OCI-LY7 (cell line): ENCODE measurements at regions not wholly inside any gene's neighbourhood (a gene's known extent, or its start where the extent isn't known, plus 50 kb on each side); places are given as distances from the start of the nearest gene placed in this dataset.

Source experiments
- BruUV-seq: library from RNA; stranded (reverse); fragments of 400-500 nt; replicated peaks from 2 replicates; lab custom pipeline; 2021; lab: Mats Ljungman, UMichigan
- CTCF ChIA-PET: fragments of 300-600 bp; sonication (Branson Sonifier 250); formaldehyde crosslinking; loops from one replicate; lab custom pipeline; 2022; ENCODE audit warnings: antibody characterized with exemption; ENCODE audit not compliant: unreplicated experiment; lab: Charles Lee
- POLR2A ChIA-PET: fragments of 300-600 bp; sonication (Branson Sonifier 250); formaldehyde crosslinking; loops from one replicate; lab custom pipeline; 2022; ENCODE audit warnings: antibody characterized with exemption; lab: Charles Lee
- DNase-seq: peaks from one replicate; pipeline ENCODE4 v3.0.0-alpha.2; 2015; ENCODE audit warnings: low spot score
- H2AFZ ChIP-seq: fragments of 200-600 bp; sonication (generic), shearing (Covaris generic); 2 replicates; pipeline ENCODE4 v1.6.1; 2014; ENCODE audit warnings: mild to moderate bottlenecking, antibody characterized with exemption, low read length, moderate library complexity
- H3K27ac ChIP-seq: fragments of 200-600 bp; sonication (generic); 2 replicates; pipeline ENCODE4 v1.5.1; 2014; ENCODE audit warnings: mixed run types, low read depth, mild to moderate bottlenecking, moderate library complexity, low read length, inconsistent platforms; ENCODE audit not compliant: poor library complexity, severe bottlenecking
- H3K36me3 ChIP-seq: fragments of 200-600 bp; sonication (generic); 2 replicates; pipeline ENCODE4 v1.6.1; 2014; ENCODE audit warnings: mild to moderate bottlenecking, antibody characterized with exemption, low read length, moderate library complexity, mixed read lengths; ENCODE audit not compliant: insufficient read depth
- H3K4me1 ChIP-seq: fragments of 200-600 bp; sonication (generic); 2 replicates; pipeline ENCODE4 v1.5.1; 2014; ENCODE audit warnings: mild to moderate bottlenecking, low read length; ENCODE audit not compliant: insufficient read depth, poor library complexity, severe bottlenecking
- H3K4me2 ChIP-seq: fragments of 200-600 bp; sonication (generic); 2 replicates; pipeline ENCODE4 v1.6.1; 2014; ENCODE audit warnings: mild to moderate bottlenecking, low read length
- H3K4me3 ChIP-seq: fragments of 200-600 bp; sonication (generic); 2 replicates; pipeline ENCODE4 v1.5.1; 2014; ENCODE audit warnings: mild to moderate bottlenecking, low read depth, low read length; ENCODE audit not compliant: poor library complexity, severe bottlenecking
- H3K79me2 ChIP-seq: fragments of 200-600 bp; sonication (generic); 2 replicates; pipeline ENCODE4 v1.6.1; 2016; ENCODE audit warnings: low read depth, mild to moderate bottlenecking, low read length, moderate library complexity, mixed read lengths; ENCODE audit not compliant: insufficient read depth
- H3K9me2 ChIP-seq: fragments of 200-600 bp; sonication (generic); 2 replicates; pipeline ENCODE4 v1.6.1; 2016; ENCODE audit warnings: mild to moderate bottlenecking, low read length, mixed read lengths; ENCODE audit not compliant: insufficient read depth
- H3K9me3 ChIP-seq: fragments of 200-600 bp; sonication (generic); 2 replicates; pipeline ENCODE4 v1.6.1; 2014; ENCODE audit warnings: mild to moderate bottlenecking, mixed run types, low read length, mixed read lengths
- H4K20me1 ChIP-seq: fragments of 200-600 bp; sonication (generic); 2 replicates; pipeline ENCODE4 v1.6.1; 2014; ENCODE audit warnings: mild to moderate bottlenecking, antibody characterized with exemption, low read length, moderate library complexity, mixed read lengths; ENCODE audit not compliant: insufficient read depth
- EZH2phosphoT487 ChIP-seq: fragments of 200-600 bp; sonication (generic); IDR thresholded peaks from 2 replicates; pipeline ENCODE4 v1.6.1; 2018; ENCODE audit warnings: low read depth, borderline replicate concordance, mild to moderate bottlenecking, mixed run types, antibody characterized with exemption, low read length, moderate library complexity, mixed read lengths
- intact Hi-C: fragments of 100-400 bp; cut with micrococcal nuclease; formaldehyde crosslinking; loops from one replicate; pipeline ENCODE4 v1.10.0; 2022; ENCODE audit not compliant: unreplicated experiment
- TF ChIP-seq, protein P1 (sequence below): fragments of 200-600 bp; sonication (generic); conservative IDR thresholded peaks from 2 replicates; pipeline ENCODE4 v1.5.1; 2014; ENCODE audit warnings: mild to moderate bottlenecking, antibody characterized with exemption, low read length, moderate library complexity, mixed read lengths

DNA sequence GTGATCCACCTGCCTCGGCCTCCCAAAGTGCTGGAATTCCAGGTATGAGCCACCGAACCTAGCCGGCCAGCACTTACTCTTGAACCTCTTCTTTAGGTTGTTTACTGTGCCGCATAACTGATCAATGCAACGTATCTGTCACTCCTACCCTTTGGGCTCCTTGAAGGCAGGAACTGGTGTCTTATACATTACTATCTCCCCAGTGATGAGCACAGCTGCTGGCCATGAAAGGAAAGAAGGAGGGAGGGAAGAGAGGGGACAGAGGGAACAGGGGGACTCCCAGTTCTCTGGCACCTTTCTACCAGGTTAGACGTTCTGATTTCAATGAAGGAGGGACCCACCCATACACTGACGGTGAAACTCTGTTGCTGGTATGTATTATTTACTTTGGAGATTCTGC, 111.8 kb upstream of the NANOS1 start:
- POLR2A ChIA-PET: no interaction called here

DNA sequence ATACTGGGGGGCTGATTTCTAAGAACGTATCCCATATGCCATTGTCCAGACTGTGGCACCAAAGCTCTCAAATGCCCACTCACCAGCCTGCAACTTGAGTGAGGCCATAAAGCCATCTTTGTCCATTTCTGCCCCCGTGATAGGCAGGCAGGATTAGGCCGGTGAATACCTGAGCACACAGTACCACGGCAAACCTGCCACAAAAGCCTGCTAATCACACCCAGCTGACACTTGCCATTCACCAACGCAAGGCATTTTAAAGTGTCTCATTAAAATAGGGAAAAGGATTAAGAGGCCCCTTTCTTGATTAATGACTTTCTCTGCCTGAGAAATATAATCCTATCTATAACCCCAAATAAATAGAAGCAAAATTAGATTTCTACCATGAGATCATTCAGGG, 111.4 kb upstream of the NANOS1 start:
- Histone ChIP-seq H3K79me2 (no peaks in the 10 kb centered on the region), H3K9me2 (no peaks in the 10 kb centered on the region), H3K4me1 (no peaks in the 10 kb centered on the region), H3K27ac (no peak overlapping the region), H3K4me2 (no peak overlapping the region), H3K36me3 (no peaks in the 10 kb centered on the region), H3K9me3 (no peaks in the 10 kb centered on the region), H3K4me3 (no peak overlapping the region), H4K20me1 (no peaks in the 10 kb centered on the region), H2AFZ (no peak overlapping the region)
- intact Hi-C loops: no loop called here
- no TSS peak for BruUV-seq
- ChIA-PET POLR2A (no interaction called here), CTCF (interaction anchor here (1.1 kb wide), 1 partner anchor 508 kb away, joined by 4 read pairs; no protein-coding TSS in a partner anchor)
- TF ChIP-seq, protein P1, sequence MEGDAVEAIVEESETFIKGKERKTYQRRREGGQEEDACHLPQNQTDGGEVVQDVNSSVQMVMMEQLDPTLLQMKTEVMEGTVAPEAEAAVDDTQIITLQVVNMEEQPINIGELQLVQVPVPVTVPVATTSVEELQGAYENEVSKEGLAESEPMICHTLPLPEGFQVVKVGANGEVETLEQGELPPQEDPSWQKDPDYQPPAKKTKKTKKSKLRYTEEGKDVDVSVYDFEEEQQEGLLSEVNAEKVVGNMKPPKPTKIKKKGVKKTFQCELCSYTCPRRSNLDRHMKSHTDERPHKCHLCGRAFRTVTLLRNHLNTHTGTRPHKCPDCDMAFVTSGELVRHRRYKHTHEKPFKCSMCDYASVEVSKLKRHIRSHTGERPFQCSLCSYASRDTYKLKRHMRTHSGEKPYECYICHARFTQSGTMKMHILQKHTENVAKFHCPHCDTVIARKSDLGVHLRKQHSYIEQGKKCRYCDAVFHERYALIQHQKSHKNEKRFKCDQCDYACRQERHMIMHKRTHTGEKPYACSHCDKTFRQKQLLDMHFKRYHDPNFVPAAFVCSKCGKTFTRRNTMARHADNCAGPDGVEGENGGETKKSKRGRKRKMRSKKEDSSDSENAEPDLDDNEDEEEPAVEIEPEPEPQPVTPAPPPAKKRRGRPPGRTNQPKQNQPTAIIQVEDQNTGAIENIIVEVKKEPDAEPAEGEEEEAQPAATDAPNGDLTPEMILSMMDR: no peak
- no peak for TF ChIP-seq EZH2phosphoT487
- no peak for DNase-seq

More for the DNA sequence above, 111.8 kb upstream of the NANOS1 start:
- H3K36me3 ChIP-seq: no peaks in the 10 kb centered on the region
- intact Hi-C loops: no loop called here
- TF ChIP-seq, protein P1: no peak
- TF ChIP-seq EZH2phosphoT487: no peak
- no peaks in the 10 kb centered on the region for H4K20me1 ChIP-seq
- H3K9me3 ChIP-seq: no peaks in the 10 kb centered on the region
- H3K79me2 ChIP-seq: no peaks in the 10 kb centered on the region
- no peak overlapping the region for H3K4me2 ChIP-seq
- no peaks in the 10 kb centered on the region for H3K9me2 ChIP-seq
- no TSS peak for BruUV-seq
- CTCF ChIA-PET: interaction anchor here (1.1 kb wide), 1 partner anchor 508 kb away, joined by 4 read pairs; no protein-coding TSS in a partner anchor
- DNase-seq: no peak
- no peak overlapping the region for H2AFZ ChIP-seq
- H3K4me3 ChIP-seq: no peak overlapping the region
- no peaks in the 10 kb centered on the region for H3K4me1 ChIP-seq
- no peak overlapping the region for H3K27ac ChIP-seq

DNA sequence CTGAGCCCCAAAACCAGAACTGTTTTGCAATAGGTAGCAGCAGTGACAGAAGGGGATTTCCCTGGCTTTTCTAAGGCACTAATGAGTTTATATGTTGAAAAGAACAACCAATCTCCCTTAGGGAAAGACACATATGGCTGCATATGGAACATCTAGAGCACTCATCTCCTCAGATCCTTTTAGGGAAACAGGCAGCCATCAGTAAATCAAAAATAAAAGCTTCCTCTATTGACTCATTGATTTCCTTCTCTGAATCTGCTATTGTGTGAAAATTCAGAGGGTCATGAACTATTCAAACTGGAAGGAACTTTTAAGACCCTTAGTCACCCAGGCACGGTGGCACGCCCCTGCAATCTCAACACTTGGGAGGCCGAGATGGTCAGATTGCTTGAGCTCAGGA, 110.9 kb upstream of the NANOS1 start:
- POLR2A ChIA-PET: interaction anchor here (0.6 kb wide), 2 partner anchors 400 to 939 kb away, joined by 3 to 5 read pairs; no protein-coding TSS in a partner anchor
- no TSS peak for BruUV-seq
- H3K27ac ChIP-seq: no peak overlapping the region
- H4K20me1 ChIP-seq: no peaks in the 10 kb centered on the region
- no peak for TF ChIP-seq EZH2phosphoT487
- TF ChIP-seq, protein P1: no peak
- H3K4me2 ChIP-seq: no peak overlapping the region
- no peaks in the 10 kb centered on the region for H3K79me2 ChIP-seq
- intact Hi-C loops: no loop called here
- H2AFZ ChIP-seq: no peak overlapping the region
- H3K36me3 ChIP-seq: no peaks in the 10 kb centered on the region
- no peaks in the 10 kb centered on the region for H3K9me3 ChIP-seq
- no peak overlapping the region for H3K4me3 ChIP-seq
- no peaks in the 10 kb centered on the region for H3K9me2 ChIP-seq
- CTCF ChIA-PET: interaction anchor here (1.1 kb wide), 1 partner anchor 507 kb away, joined by 4 read pairs; no protein-coding TSS in a partner anchor
- no peaks in the 10 kb centered on the region for H3K4me1 ChIP-seq
- DNase-seq: no peak
